Muscle of arm (tissue), 1 donor: ENCODE measurements at regions not wholly inside any gene's neighbourhood (a gene's known extent, or its start where the extent isn't known, plus 50 kb on each side); places are given as distances from the start of the nearest gene placed in this dataset.

Experiments used
- DNase-seq: peaks from one replicate; pipeline ENCODE4 v3.0.0-alpha.2; 2013

- no peak for DNase-seq
Measured at GRCh38 chr5:4309026-4309425, 713.4 kb downstream of the IRX1 start.

- no peak for DNase-seq
Measured at GRCh38 chr5:4313138-4313537, 717.5 kb downstream of the IRX1 start.

GRCh38 chr5:4319478-4320128 is 724.0 kb downstream of the IRX1 start:
- DNase-seq, result no peak

GRCh38 chr5:4330327-4330726 is 734.7 kb downstream of the IRX1 start:
- no peak for DNase-seq

GRCh38 chr5:4335078-4335477 is 739.4 kb downstream of the IRX1 start:
- DNase-seq, result no peak

GRCh38 chr5:4337519-4337918 is 741.9 kb downstream of the IRX1 start:
- DNase-seq, result no peak

- DNase-seq, result no peak
Measured at GRCh38 chr5:4339949-4340348, 744.3 kb downstream of the IRX1 start.

- DNase-seq, result no peak
Measured at GRCh38 chr5:4345850-4346249, 750.2 kb downstream of the IRX1 start.

GRCh38 chr5:4348423-4348822 is 752.8 kb downstream of the IRX1 start:
- DNase-seq, result no peak

- DNase-seq, result no peak
Measured at GRCh38 chr5:4348919-4349318, 753.3 kb downstream of the IRX1 start.

- no peak for DNase-seq
Measured at GRCh38 chr5:4356201-4356600, 760.6 kb downstream of the IRX1 start.

GRCh38 chr5:4359847-4360246 is 764.2 kb downstream of the IRX1 start:
- DNase-seq, result no peak

- no peak for DNase-seq
Measured at GRCh38 chr5:4361753-4362152, 766.1 kb downstream of the IRX1 start.

- DNase-seq, result no peak
Measured at GRCh38 chr5:4362411-4362810, 766.8 kb downstream of the IRX1 start.

GRCh38 chr5:4363045-4363444 is 767.4 kb downstream of the IRX1 start:
- no peak for DNase-seq

- DNase-seq, result no peak
Measured at GRCh38 chr5:4366628-4367027, 771.0 kb downstream of the IRX1 start.

- DNase-seq, result no peak
Measured at GRCh38 chr5:4370218-4370617, 769.9 kb upstream of the ADAMTS16 start.

GRCh38 chr5:4372481-4372880 is 767.6 kb upstream of the ADAMTS16 start:
- DNase-seq, result no peak

GRCh38 chr5:4373051-4373820 is 766.9 kb upstream of the ADAMTS16 start:
- no peak for DNase-seq

GRCh38 chr5:4374866-4375265 is 765.3 kb upstream of the ADAMTS16 start:
- no peak for DNase-seq

GRCh38 chr5:4375640-4376039 is 764.5 kb upstream of the ADAMTS16 start:
- no peak for DNase-seq

GRCh38 chr5:4383102-4383501 is 757.0 kb upstream of the ADAMTS16 start:
- no peak for DNase-seq

- DNase-seq, result no peak
Measured at GRCh38 chr5:4383518-4384198, 756.5 kb upstream of the ADAMTS16 start.
